ENCODE measurements at regions not wholly inside any gene's neighbourhood (a gene's known extent, or its start where the extent isn't known, plus 50 kb on each side); places are given as distances from the start of the nearest gene placed in this dataset.
A peak's percentile ranks its signal among the peaks of the same experiment; 100 is the strongest.

DNA sequence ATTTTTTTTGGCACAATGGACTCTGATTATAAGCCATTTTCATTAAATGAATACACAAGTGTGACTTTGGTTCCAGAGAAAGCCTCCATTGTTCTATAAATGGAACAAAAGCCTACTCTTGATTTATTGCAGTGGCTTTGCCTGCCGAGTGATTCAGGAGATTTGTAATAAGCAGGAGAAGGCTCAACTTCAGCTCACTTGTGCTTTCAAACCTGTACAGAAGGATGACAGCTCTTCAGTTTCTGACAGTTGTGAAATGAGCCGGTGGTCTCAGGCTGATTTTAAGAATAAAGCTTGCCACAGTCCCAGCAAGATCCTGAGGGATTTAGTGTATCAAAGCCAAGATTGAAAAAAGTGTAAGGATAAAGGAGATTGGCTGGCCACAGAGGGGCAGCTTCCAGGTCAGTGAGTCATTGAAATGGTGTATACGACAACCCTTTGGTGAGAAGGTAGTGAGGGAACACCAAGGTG, 438.8 kb upstream of the TGFBR2 start:
- DNase-seq (ENCODE audit: low read depth), result no peak

- DNase-seq (ENCODE audit: low read depth), result no peak
Measured at GRCh38 chr3:30169487-30169886, 436.9 kb upstream of the TGFBR2 start.

GRCh38 chr3:30170681-30171438, 435.5 kb upstream of the TGFBR2 start:
- no peak for DNase-seq (ENCODE audit: low read depth)

- DNase-seq (ENCODE audit: low read depth), result no peak
Measured at GRCh38 chr3:30174357-30174756, 432.0 kb upstream of the TGFBR2 start.

DNA sequence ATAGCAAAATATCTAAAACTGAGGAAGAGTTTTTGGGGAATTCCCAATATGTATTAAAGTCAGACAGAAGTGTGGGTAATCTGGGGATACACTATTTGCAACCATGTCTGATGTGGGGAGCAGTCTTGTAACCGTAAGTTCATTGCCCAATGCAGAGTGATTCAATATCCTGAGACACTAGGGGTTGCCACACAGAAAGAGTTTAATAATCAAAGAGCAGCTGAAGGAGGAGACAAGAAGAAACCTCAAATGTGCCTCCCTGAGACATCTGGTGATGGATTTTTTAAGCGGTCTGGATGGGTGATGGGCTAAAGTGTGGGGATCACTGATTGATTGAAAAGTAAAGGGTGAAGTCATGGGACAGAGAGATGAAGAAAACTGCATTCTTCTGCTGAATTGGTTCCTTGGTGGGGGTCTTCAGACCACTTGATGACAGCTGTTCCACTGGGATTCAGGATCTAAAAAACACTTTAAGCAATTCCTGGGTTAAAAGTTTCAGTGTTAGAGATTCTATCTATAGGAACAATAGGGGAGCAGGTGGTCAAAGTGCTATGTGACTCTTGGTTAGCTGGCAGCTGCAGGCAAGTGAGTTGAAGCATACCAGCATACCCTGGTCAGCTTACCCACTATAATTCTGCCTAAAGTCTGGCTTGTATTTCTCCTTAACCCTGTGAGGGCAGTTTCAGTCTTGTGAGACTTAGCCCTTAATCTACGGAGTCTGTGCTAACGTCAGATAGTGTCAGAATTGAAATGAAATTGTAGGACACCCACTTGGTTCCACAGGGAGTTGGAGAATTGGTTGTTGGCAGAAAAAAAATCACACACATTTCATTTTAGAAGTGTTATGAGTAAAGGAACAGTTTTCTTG, 425.9 kb upstream of the TGFBR2 start:
- DNase-seq (ENCODE audit: low read depth), result peak; percentile 95

GRCh38 chr3:30181178-30181465, 425.3 kb upstream of the TGFBR2 start:
- no peak for DNase-seq (ENCODE audit: low read depth)

GRCh38 chr3:30181581-30181980, 424.8 kb upstream of the TGFBR2 start:
- peak; percentile 44 for DNase-seq (ENCODE audit: low read depth)

GRCh38 chr3:30183421-30183820, 423.0 kb upstream of the TGFBR2 start:
- DNase-seq (ENCODE audit: low read depth), result no peak

DNA sequence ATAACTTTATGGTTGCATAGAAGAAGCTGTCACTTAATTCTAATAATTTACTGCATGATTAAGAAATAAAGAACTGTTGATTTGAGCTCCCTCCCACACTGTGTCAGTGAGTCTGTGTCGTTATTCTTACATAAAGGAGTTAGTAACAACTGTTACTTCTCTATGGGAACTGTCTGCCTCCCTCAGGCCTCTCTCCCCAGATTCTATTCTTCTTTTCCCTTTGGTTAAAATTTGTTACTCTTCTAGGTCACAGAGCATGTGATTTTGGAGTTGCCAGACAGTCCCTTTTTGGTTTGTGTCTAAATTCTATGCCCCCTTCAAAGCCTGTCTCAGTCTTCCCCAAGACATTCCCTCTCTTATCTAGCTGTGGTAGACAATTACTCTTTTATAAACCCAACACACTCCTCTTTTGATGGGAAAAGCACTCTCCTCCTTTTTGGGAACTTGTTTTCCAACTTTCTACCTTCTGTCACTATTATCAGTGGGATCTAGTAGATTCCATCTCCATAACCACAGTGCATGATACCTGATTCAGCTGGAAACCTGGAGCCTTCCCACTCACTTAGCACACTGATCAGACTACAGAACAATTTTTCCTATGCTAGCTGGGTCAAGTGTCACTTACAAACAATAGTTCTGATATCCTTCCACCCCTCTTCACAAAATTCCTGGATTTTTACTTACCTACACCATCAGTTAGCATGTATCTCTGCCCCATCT, 422.1 kb upstream of the TGFBR2 start:
- no peak for DNase-seq (ENCODE audit: low read depth)

GRCh38 chr3:30185872-30186271, 420.5 kb upstream of the TGFBR2 start:
- DNase-seq (ENCODE audit: low read depth), result no peak

DNA sequence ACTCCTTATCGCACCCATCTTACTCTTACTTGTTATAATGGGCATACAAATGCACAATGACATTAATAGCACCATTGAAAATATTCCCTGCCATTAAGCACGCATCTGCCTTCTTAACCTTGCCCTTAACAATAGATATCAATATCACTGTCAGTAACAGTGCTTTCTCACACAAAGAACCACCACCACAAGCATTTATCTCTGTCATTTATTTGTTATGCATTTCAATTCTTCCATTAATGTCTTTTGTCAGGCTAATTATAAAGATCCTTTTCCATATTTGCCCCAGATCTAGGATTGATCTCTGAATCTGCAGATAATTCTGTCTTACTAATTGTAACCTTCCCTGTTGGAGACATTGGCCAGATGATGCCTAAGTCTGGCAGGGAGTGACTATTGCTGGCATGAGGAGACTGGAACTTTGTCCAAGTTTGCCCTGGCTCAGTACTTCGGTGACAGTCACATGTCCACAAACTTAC, 419.6 kb upstream of the TGFBR2 start:
- DNase-seq (ENCODE audit: low read depth), result no peak

GRCh38 chr3:30187366-30187765, 419.0 kb upstream of the TGFBR2 start:
- no peak for DNase-seq (ENCODE audit: low read depth)

GRCh38 chr3:30188713-30189112, 417.7 kb upstream of the TGFBR2 start:
- peak; percentile 91 for DNase-seq (ENCODE audit: low read depth)

- DNase-seq (ENCODE audit: low read depth), result no peak
Measured at GRCh38 chr3:30189900-30190299, 416.5 kb upstream of the TGFBR2 start.

- DNase-seq (ENCODE audit: low read depth), result no peak
Measured at GRCh38 chr3:30193625-30194044, 412.8 kb upstream of the TGFBR2 start.

- DNase-seq (ENCODE audit: low read depth), result no peak
Measured at GRCh38 chr3:30195352-30195751, 411.0 kb upstream of the TGFBR2 start.

DNA sequence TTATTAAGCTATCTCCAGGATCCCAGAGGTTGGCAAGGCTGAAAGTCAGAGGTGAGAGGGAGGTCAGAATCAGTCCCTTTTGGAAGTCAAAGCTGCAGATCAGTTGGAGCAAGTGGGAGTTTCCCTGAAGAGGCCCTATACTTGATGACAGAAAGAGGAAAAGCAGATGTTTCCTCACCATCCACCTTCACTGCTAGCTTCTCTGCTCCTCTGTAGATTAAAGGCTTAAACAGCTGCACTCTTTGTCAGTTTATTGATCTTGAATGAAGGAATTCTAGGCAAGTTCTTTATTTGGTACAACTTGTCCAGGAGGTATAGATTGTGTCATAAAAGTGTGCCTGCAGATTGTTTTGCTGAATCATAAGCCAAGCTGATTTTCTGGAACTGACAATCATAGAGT, 408.2 kb upstream of the TGFBR2 start:
- no peak for DNase-seq (ENCODE audit: low read depth)

- peak; percentile 83 for DNase-seq (ENCODE audit: low read depth)
Measured at GRCh38 chr3:30199096-30199759, 407.2 kb upstream of the TGFBR2 start.

DNA sequence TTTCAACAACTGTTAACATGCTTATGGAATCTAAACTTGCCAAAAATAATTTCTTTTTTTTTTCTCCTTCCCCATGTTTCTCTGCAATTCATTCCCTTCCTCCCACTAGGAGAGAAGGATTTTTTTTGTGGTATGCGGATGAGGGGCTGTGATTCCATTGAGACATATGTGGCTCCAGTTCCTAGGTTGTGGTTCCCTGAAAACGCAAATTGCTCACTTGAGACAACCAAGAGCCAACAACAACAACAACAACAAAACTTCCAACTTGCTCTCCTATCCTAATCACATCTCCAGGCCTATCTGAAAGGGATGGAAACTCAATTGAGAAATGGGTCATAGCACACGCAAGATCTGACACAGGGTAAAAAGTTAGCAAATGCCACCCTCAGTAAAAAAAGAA, 406.5 kb upstream of the TGFBR2 start:
- peak; percentile 71 for DNase-seq (ENCODE audit: low read depth)

- no peak for DNase-seq (ENCODE audit: low read depth)
Measured at GRCh38 chr3:30201715-30202114, 404.7 kb upstream of the TGFBR2 start.

- no peak for DNase-seq (ENCODE audit: low read depth)
Measured at GRCh38 chr3:30203301-30203700, 403.1 kb upstream of the TGFBR2 start.
